HepG2 (cell line): ENCODE measurements at regions not wholly inside any gene's neighbourhood (a gene's known extent, or its start where the extent isn't known, plus 50 kb on each side); places are given as distances from the start of the nearest gene placed in this dataset.

Experiments
- EP300 ChIP-seq, 3 experiments: sonication (generic) in 1 of 3; formaldehyde crosslinking in 1 of 3; IDR thresholded peaks; 2 replicates each; pipeline versions ENCODE4 v1.5.1 to v1.6.1; 2011 to 2020; ENCODE audit warnings: low read depth in 2 of 3, low read length in 2 of 3, borderline replicate concordance in 1 of 3, improper control_type of control experiment in 1 of 3, mild to moderate bottlenecking in 1 of 3, missing genetic modification reagents in 1 of 3, moderate library complexity in 1 of 3
- JUN ChIP-seq: sonication (generic); formaldehyde crosslinking; IDR thresholded peaks from 2 replicates; pipeline ENCODE4 v1.4.0; 2020; ENCODE audit warnings: mild to moderate bottlenecking, missing genetic modification reagents
- KAT8 ChIP-seq: IDR thresholded peaks from 2 replicates; pipeline ENCODE4 v1.6.1; 2016; ENCODE audit warnings: missing genetic modification reagents, missing compliant biosample characterization
- NFE2L2 ChIP-seq: fragments of 150-350 bp; IDR thresholded peaks from 2 replicates; pipeline ENCODE4 v1.6.1; 2014; ENCODE audit warnings: low read length
- PHF8 ChIP-seq: sonication (generic); formaldehyde crosslinking; IDR thresholded peaks from 2 replicates; pipeline ENCODE4 v1.5.0; 2020; ENCODE audit warnings: missing genetic modification reagents
- TBX3 ChIP-seq: fragments of 450-650 bp; IDR thresholded peaks from 2 replicates; pipeline ENCODE4 v1.6.1; 2017; ENCODE audit warnings: antibody characterized with exemption, mild to moderate bottlenecking, inconsistent platforms, borderline replicate concordance
- ZBTB7A ChIP-seq: sonication (generic); formaldehyde crosslinking; IDR thresholded peaks from 2 replicates; pipeline ENCODE4 v1.8.0; 2022; ENCODE audit warnings: mild to moderate bottlenecking, missing genetic modification reagents
- TF ChIP-seq, protein P1 (sequence below): sonication (generic); formaldehyde crosslinking; IDR thresholded peaks from 2 replicates; pipeline ENCODE4 v1.5.0; 2020; ENCODE audit warnings: mild to moderate bottlenecking, missing genetic modification reagents, moderate library complexity
- TF ChIP-seq, protein P2 (sequence below), 2 experiments: IDR thresholded peaks; 2 replicates each; pipeline ENCODE4 v1.6.1; 2011 to 2012; ENCODE audit warnings: low read length in 2 of 2, borderline replicate concordance in 1 of 2, low read depth in 1 of 2, mild to moderate bottlenecking in 1 of 2, moderate library complexity in 1 of 2
- TF ChIP-seq, protein P3 (sequence below): sonication (generic); formaldehyde crosslinking; IDR thresholded peaks from 2 replicates; pipeline ENCODE4 v1.8.0; 2022; ENCODE audit warnings: mild to moderate bottlenecking, missing genetic modification reagents, borderline replicate concordance

DNA sequence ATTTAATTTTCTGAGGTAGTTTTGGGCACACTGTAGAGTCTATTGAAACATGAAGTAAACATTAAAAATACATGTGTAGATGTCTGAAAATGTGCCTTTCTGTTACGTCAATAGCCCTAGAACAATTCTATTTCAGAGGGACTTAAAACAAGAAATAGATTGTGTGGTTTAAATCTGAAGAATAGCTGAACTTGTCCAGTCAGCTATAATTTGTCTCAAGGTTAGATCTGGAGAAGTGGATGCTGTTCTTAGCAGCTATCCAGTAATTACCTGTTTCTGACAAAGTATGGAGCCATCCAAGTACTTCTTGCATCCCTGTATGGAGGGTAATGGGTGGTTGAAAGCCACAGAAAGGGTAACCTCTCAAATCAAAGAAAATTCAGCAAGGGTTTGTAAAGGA, 92.8 kb downstream of the SEPTIN7 start:
- TF ChIP-seq, protein P1, sequence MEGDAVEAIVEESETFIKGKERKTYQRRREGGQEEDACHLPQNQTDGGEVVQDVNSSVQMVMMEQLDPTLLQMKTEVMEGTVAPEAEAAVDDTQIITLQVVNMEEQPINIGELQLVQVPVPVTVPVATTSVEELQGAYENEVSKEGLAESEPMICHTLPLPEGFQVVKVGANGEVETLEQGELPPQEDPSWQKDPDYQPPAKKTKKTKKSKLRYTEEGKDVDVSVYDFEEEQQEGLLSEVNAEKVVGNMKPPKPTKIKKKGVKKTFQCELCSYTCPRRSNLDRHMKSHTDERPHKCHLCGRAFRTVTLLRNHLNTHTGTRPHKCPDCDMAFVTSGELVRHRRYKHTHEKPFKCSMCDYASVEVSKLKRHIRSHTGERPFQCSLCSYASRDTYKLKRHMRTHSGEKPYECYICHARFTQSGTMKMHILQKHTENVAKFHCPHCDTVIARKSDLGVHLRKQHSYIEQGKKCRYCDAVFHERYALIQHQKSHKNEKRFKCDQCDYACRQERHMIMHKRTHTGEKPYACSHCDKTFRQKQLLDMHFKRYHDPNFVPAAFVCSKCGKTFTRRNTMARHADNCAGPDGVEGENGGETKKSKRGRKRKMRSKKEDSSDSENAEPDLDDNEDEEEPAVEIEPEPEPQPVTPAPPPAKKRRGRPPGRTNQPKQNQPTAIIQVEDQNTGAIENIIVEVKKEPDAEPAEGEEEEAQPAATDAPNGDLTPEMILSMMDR (CRISPR knock-in tag): no peak
- TF ChIP-seq, protein P2, sequence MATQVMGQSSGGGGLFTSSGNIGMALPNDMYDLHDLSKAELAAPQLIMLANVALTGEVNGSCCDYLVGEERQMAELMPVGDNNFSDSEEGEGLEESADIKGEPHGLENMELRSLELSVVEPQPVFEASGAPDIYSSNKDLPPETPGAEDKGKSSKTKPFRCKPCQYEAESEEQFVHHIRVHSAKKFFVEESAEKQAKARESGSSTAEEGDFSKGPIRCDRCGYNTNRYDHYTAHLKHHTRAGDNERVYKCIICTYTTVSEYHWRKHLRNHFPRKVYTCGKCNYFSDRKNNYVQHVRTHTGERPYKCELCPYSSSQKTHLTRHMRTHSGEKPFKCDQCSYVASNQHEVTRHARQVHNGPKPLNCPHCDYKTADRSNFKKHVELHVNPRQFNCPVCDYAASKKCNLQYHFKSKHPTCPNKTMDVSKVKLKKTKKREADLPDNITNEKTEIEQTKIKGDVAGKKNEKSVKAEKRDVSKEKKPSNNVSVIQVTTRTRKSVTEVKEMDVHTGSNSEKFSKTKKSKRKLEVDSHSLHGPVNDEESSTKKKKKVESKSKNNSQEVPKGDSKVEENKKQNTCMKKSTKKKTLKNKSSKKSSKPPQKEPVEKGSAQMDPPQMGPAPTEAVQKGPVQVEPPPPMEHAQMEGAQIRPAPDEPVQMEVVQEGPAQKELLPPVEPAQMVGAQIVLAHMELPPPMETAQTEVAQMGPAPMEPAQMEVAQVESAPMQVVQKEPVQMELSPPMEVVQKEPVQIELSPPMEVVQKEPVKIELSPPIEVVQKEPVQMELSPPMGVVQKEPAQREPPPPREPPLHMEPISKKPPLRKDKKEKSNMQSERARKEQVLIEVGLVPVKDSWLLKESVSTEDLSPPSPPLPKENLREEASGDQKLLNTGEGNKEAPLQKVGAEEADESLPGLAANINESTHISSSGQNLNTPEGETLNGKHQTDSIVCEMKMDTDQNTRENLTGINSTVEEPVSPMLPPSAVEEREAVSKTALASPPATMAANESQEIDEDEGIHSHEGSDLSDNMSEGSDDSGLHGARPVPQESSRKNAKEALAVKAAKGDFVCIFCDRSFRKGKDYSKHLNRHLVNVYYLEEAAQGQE (IDR thresholded peaks at IDR 0.05; ENCODE audit: borderline replicate concordance in 1 of 2, low read depth in 1 of 2, low read length in 2 of 2): no peak
- TF ChIP-seq JUN (CRISPR knock-in tag): no peak
- TF ChIP-seq, protein P3, sequence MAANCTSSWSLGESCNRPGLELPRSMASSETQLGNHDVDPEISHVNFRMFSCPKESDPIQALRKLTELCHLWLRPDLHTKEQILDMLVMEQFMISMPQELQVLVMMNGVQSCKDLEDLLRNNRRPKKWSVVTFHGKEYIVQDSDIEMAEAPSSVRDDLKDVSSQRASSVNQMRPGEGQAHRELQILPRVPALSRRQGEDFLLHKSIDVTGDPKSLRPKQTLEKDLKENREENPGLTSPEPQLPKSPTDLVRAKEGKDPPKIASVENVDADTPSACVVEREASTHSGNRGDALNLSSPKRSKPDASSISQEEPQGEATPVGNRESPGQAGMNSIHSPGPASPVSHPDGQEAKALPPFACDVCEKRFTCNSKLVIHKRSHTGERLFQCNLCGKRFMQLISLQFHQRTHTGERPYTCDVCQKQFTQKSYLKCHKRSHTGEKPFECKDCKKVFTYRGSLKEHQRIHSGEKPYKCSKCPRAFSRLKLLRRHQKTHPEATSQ (CRISPR knock-in tag): no peak
- TF ChIP-seq ZBTB7A: no peak
- no peak for TF ChIP-seq EP300 (IDR thresholded peaks at IDR 0.05; ENCODE audit: low read depth in 2 of 2, low read length in 2 of 2)
- TF ChIP-seq EP300 (CRISPR knock-in tag; IDR thresholded peaks at IDR 0.05; ENCODE audit: borderline replicate concordance): no peak
- no peak for TF ChIP-seq NFE2L2
- TF ChIP-seq KAT8 (CRISPR knock-in tag): no peak
- TF ChIP-seq TBX3: no peak
- no peak for TF ChIP-seq PHF8
